ENCODE measurements at regions not wholly inside any gene's neighbourhood (a gene's known extent, or its start where the extent isn't known, plus 50 kb on each side); places are given as distances from the start of the nearest gene placed in this dataset.

DNA sequence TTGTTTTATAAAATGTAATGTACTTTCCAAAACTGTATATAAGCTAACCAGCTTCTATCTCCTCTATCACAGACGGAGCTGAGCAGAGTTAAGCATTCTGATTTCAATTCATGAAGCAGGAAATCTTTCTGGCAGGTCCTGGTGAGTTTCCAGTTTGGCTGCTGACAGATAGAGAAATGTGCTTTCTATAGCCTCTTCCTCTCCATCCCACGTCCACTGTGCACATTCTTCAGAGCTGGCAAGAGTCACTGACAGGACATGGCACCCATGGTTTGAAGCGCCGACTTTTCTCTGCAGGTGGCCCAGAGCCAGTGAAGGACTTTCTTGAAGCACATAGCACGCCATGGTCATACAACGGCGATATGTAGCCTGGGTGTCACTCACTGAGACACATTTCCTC, 52.3 kb upstream of the POU2F1 start:
- H3K9me3 Mint-ChIP-seq = peaks cover 8% of the 10 kb centered on the region
- Histone ChIP-seq H3K36me3 (no peaks in the 10 kb centered on the region), H3K79me2 (ENCODE audit: low read depth) (peaks cover 6% of the 10 kb centered on the region), H3K27me3 (no peaks in the 10 kb centered on the region), H3K4me2 (no peak overlapping the region), H3K27ac (no peak overlapping the region), H4K20me1 (ENCODE audit: low read depth) (no peaks in the 10 kb centered on the region), H3F3A (ENCODE audit: low read depth) (peaks cover 7% of the 10 kb centered on the region), H2AFZ (replicated peaks) (no peak overlapping the region), H3K9ac (no peak overlapping the region), H3K4me1 (peaks cover 33% of the 10 kb centered on the region), H3K4me3 (no peak overlapping the region), H3K9me3 (ENCODE audit: low read depth) (no peaks in the 10 kb centered on the region)
- no peak overlapping the region for H3K4me3 Mint-ChIP-seq
- H3K27me3 Mint-ChIP-seq (ENCODE audit: insufficient read depth, low read depth) = peaks cover 8% of the 10 kb centered on the region
- peaks cover 67% of the 10 kb centered on the region for H3K4me1 Mint-ChIP-seq
- no peak for DNase-seq (ENCODE audit: low spot score)
- TF ChIP-seq, protein P1, sequence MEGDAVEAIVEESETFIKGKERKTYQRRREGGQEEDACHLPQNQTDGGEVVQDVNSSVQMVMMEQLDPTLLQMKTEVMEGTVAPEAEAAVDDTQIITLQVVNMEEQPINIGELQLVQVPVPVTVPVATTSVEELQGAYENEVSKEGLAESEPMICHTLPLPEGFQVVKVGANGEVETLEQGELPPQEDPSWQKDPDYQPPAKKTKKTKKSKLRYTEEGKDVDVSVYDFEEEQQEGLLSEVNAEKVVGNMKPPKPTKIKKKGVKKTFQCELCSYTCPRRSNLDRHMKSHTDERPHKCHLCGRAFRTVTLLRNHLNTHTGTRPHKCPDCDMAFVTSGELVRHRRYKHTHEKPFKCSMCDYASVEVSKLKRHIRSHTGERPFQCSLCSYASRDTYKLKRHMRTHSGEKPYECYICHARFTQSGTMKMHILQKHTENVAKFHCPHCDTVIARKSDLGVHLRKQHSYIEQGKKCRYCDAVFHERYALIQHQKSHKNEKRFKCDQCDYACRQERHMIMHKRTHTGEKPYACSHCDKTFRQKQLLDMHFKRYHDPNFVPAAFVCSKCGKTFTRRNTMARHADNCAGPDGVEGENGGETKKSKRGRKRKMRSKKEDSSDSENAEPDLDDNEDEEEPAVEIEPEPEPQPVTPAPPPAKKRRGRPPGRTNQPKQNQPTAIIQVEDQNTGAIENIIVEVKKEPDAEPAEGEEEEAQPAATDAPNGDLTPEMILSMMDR (IDR thresholded peaks at IDR 0.05) = no peak
- no peak for TF ChIP-seq EZH2phosphoT487 (IDR thresholded peaks at IDR 0.05)
- no peak for TF ChIP-seq EZH2 (IDR thresholded peaks at IDR 0.05)
- peak overlapping the region; percentile 25 for H3K27ac Mint-ChIP-seq
- peaks cover 2% of the 10 kb centered on the region for H3K36me3 Mint-ChIP-seq

DNA sequence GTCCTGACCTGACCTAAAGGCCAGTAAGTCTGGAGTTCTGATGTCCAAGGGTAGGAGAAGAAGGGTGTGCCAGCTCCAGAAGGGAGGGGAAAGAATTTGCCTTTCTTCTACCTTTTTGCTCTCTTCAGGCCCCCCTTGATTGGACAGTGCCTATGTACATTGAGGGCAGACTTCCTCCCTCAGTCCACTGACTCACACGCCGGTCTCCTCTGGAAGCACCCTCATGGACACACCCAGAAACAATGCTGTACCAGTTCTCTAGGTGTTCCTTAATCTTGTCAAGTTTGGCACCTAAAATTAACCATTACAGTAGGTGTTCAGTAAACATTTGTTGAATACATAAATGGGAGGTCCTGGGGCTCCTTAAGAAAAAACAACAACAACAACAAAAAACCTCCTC, 51.0 kb upstream of the POU2F1 start:
- no peak overlapping the region for H3K27ac Mint-ChIP-seq
- H3K4me3 Mint-ChIP-seq = no peak overlapping the region

More for the DNA sequence above, 51.0 kb upstream of the POU2F1 start:
- H3K36me3 Mint-ChIP-seq = peaks cover 2% of the 10 kb centered on the region
- Histone ChIP-seq H3K27ac (no peak overlapping the region), H3F3A (ENCODE audit: low read depth) (peaks cover 16% of the 10 kb centered on the region), H3K36me3 (no peaks in the 10 kb centered on the region), H3K4me2 (no peak overlapping the region), H2AFZ (replicated peaks) (no peak overlapping the region), H3K79me2 (ENCODE audit: low read depth) (peaks cover 6% of the 10 kb centered on the region), H3K4me3 (no peak overlapping the region), H3K9me3 (ENCODE audit: low read depth) (no peaks in the 10 kb centered on the region), H3K9ac (no peak overlapping the region), H3K27me3 (no peaks in the 10 kb centered on the region), H4K20me1 (ENCODE audit: low read depth) (no peaks in the 10 kb centered on the region), H3K4me1 (peaks cover 40% of the 10 kb centered on the region)
- peaks cover 12% of the 10 kb centered on the region for H3K27me3 Mint-ChIP-seq (ENCODE audit: insufficient read depth, low read depth)
- TF ChIP-seq, protein P1 (IDR thresholded peaks at IDR 0.05) = no peak
- TF ChIP-seq EZH2phosphoT487 (IDR thresholded peaks at IDR 0.05) (no peak), EZH2 (IDR thresholded peaks at IDR 0.05) (no peak)
- peaks cover 8% of the 10 kb centered on the region for H3K9me3 Mint-ChIP-seq
- H3K4me1 Mint-ChIP-seq = peaks cover 68% of the 10 kb centered on the region
- no peak for DNase-seq (ENCODE audit: low spot score)

All from neural progenitor cell (in vitro differentiated cells).